Gastrocnemius medialis (tissue), 4 donors: ENCODE measurements at regions not wholly inside any gene's neighbourhood (a gene's known extent, or its start where the extent isn't known, plus 50 kb on each side); places are given as distances from the start of the nearest gene placed in this dataset.

Experiments used
- CTCF ChIP-seq, 5 experiments: fragments of 450-650 bp in 3 of 5; fragments of 200-600 bp in 2 of 5; sonication (generic) in 2 of 5; IDR thresholded peaks in 4 of 5; conservative IDR thresholded peaks in 1 of 5; 1 replicate in 4 of 5; 2 replicates in 1 of 5; pipeline ENCODE4 v1.5.1; 2016 to 2019; ENCODE audit warnings: antibody characterized with exemption in 5 of 5, mild to moderate bottlenecking in 3 of 5, moderate library complexity in 3 of 5
- POLR2A ChIP-seq, 2 donors: fragments of 450-650 bp; IDR thresholded peaks; one replicate each; pipeline ENCODE4 v1.6.1; 2017; ENCODE audit warnings: antibody characterized with exemption in 2 of 2, mild to moderate bottlenecking in 2 of 2, moderate library complexity in 2 of 2

GRCh38 chr18:10025711-10026670, 112.2 kb downstream of the VAPA start:
- no peak for TF ChIP-seq CTCF (IDR thresholded peaks at IDR 0.05 in 4 of 5, conservative IDR thresholded peaks at IDR 0.05 in 1 of 5)
- TF ChIP-seq POLR2A (IDR thresholded peaks at IDR 0.05) = no peak
